HCT116 (cell line): ENCODE measurements at regions not wholly inside any gene's neighbourhood (a gene's known extent, or its start where the extent isn't known, plus 50 kb on each side); places are given as distances from the start of the nearest gene placed in this dataset.
"Not testable (repeated sequence)": the region's sequence is repeated elsewhere in the genome, so short reads cannot be mapped to it uniquely, and the experiment has no call there.

Source experiments
- ATF3 ChIP-seq: IDR thresholded peaks from 2 replicates; pipeline ENCODE4 v1.6.1; 2012
- CEBPB ChIP-seq: IDR thresholded peaks from 2 replicates; pipeline ENCODE4 v1.6.1; 2012; ENCODE audit warnings: low read depth
- CTCF ChIP-seq, 3 experiments: fragments of 200-600 bp in 1 of 3; sonication (generic) in 1 of 3; IDR thresholded peaks in 2 of 3; conservative IDR thresholded peaks in 1 of 3; 2 replicates each; pipeline ENCODE4 v1.5.1; 2012 to 2017; ENCODE audit warnings: low read depth in 2 of 3, low read length in 2 of 3, antibody characterized with exemption in 1 of 3, borderline replicate concordance in 1 of 3, control low read depth in 1 of 3, mild to moderate bottlenecking in 1 of 3, mixed read lengths in 1 of 3, mixed run types in 1 of 3, moderate library complexity in 1 of 3; ENCODE audit not compliant: insufficient read depth in 1 of 3
- EGR1 ChIP-seq: IDR thresholded peaks from 2 replicates; pipeline ENCODE4 v1.6.1; 2012; ENCODE audit warnings: low read depth
- EZH2 ChIP-seq: fragments of 200-600 bp; sonication (generic); IDR thresholded peaks from 2 replicates; pipeline ENCODE4 v1.6.1; 2017; ENCODE audit warnings: antibody characterized with exemption, mixed run types
- EZH2phosphoT487 ChIP-seq: fragments of 200-600 bp; IDR thresholded peaks from 2 replicates; pipeline ENCODE4 v1.6.1; 2018; ENCODE audit warnings: antibody characterized with exemption, borderline replicate concordance
- MAX ChIP-seq: IDR thresholded peaks from 2 replicates; pipeline ENCODE4 v1.6.1; 2012
- POLR2A ChIP-seq: IDR thresholded peaks from 2 replicates; pipeline ENCODE4 v1.7.0; 2011; ENCODE audit warnings: borderline replicate concordance; ENCODE audit not compliant: insufficient read depth, insufficient read length; ENCODE audit errors: extremely low read depth
- POLR2AphosphoS5 ChIP-seq: IDR thresholded peaks from 2 replicates; pipeline ENCODE4 v1.6.1; 2011; ENCODE audit warnings: mild to moderate bottlenecking, low read depth, low read length, moderate library complexity
- SIN3A ChIP-seq: IDR thresholded peaks from 2 replicates; pipeline ENCODE4 v1.6.1; 2012; ENCODE audit warnings: low read depth
- YY1 ChIP-seq: IDR thresholded peaks from 2 replicates; pipeline ENCODE4 v1.6.1; 2011; ENCODE audit warnings: low read length, low read depth, moderate library complexity, mild to moderate bottlenecking; ENCODE audit not compliant: insufficient replicate concordance; ENCODE audit errors: extremely low read depth
- ZNF274 ChIP-seq: fragments of 200-500 bp; sonication (Bioruptor generic); IDR thresholded peaks from 2 replicates; pipeline ENCODE4 v1.6.1; 2014; ENCODE audit warnings: mild to moderate bottlenecking, low read depth, low read length, inconsistent platforms

- not testable (repeated sequence) for TF ChIP-seq SIN3A; CTCF (IDR thresholded peaks at IDR 0.05 in 2 of 3, conservative IDR thresholded peaks at IDR 0.05 in 1 of 3; ENCODE audit: borderline replicate concordance in 1 of 3, insufficient read depth in 1 of 3, low read depth in 2 of 3, low read length in 2 of 3); CEBPB; POLR2AphosphoS5; EGR1; EZH2; POLR2A; YY1; ATF3; EZH2phosphoT487; MAX; ZNF274
These were observed 510.6 kb upstream of the LMO3 start for GRCh38 chr12:17116538-17116937.
